Panc1 (cell line): ENCODE measurements at regions not wholly inside any gene's neighbourhood (a gene's known extent, or its start where the extent isn't known, plus 50 kb on each side); places are given as distances from the start of the nearest gene placed in this dataset.

Experiments
- ATAC-seq: fragments of 200-7000 bp; cut with Tn5 transposase; 2 replicates; pipeline ENCODE4 v1.9.1; 2020; ENCODE audit warnings: mild to moderate bottlenecking, moderate library complexity
- BruUV-seq: library from RNA; stranded (reverse); fragments of 400-500 nt; replicated peaks from 2 replicates; lab custom pipeline; 2021; lab: Mats Ljungman, UMichigan
- CTCF ChIA-PET: fragments of 300-600 bp; sonication (Branson Sonifier 250); formaldehyde crosslinking; loops from one replicate; lab custom pipeline; 2022; ENCODE audit warnings: antibody characterized with exemption; lab: Charles Lee
- POLR2A ChIA-PET: fragments of 300-600 bp; sonication (Branson Sonifier 250); formaldehyde crosslinking; loops from one replicate; lab custom pipeline; 2022; ENCODE audit warnings: antibody characterized with exemption; lab: Charles Lee
- DNase-seq: peaks from one replicate; pipeline ENCODE4 v3.0.0-alpha.2; 2010; ENCODE audit warnings: low read depth, low spot score
- H3K27ac ChIP-seq: 2 replicates; pipeline ENCODE4 v1.5.1; 2011; ENCODE audit warnings: mild to moderate bottlenecking, low read length, inconsistent platforms
- H3K27me3 ChIP-seq: fragments of 200-500 bp; sonication (Bioruptor generic); 2 replicates; pipeline ENCODE4 v1.6.0; 2014; ENCODE audit warnings: low read length, inconsistent platforms; ENCODE audit not compliant: control insufficient read depth, insufficient read depth
- H3K36me3 ChIP-seq: fragments of 200-500 bp; sonication (Bioruptor generic); 2 replicates; pipeline ENCODE4 v1.5.1; 2014; ENCODE audit warnings: inconsistent platforms, mild to moderate bottlenecking, low read length, moderate library complexity; ENCODE audit not compliant: control insufficient read depth, insufficient read depth
- H3K4me1 ChIP-seq: 2 replicates; pipeline ENCODE4 v1.5.1; 2011; ENCODE audit warnings: inconsistent platforms, mild to moderate bottlenecking, low read length, moderate library complexity; ENCODE audit not compliant: control insufficient read depth, insufficient read depth
- H3K4me3 ChIP-seq, 2 experiments: 2 replicates each; pipeline ENCODE4 v1.5.1; 2011 to 2012; ENCODE audit warnings: low read depth in 2 of 2, low read length in 2 of 2, mild to moderate bottlenecking in 2 of 2, inconsistent platforms in 1 of 2, moderate library complexity in 1 of 2
- H3K9me3 ChIP-seq: fragments of 200-500 bp; sonication (Bioruptor generic); 2 replicates; pipeline ENCODE4 v1.5.1; 2014; ENCODE audit warnings: low read depth, mild to moderate bottlenecking, inconsistent platforms, low read length, moderate library complexity; ENCODE audit not compliant: control insufficient read depth, insufficient read depth
- POLR2AphosphoS5 ChIP-seq: IDR thresholded peaks from 2 replicates; pipeline ENCODE4 v1.6.1; 2012; ENCODE audit warnings: mild to moderate bottlenecking, low read depth, low read length, moderate library complexity
- SIN3A ChIP-seq: IDR thresholded peaks from 2 replicates; pipeline ENCODE4 v1.6.1; 2012; ENCODE audit warnings: low read depth, mild to moderate bottlenecking, low read length, moderate library complexity, borderline replicate concordance; ENCODE audit not compliant: insufficient read depth
- TCF7L2 ChIP-seq: IDR thresholded peaks from 2 replicates; pipeline ENCODE4 v1.6.1; 2011; ENCODE audit warnings: mild to moderate bottlenecking, low read depth, low read length, inconsistent platforms
- in situ Hi-C: cut with HindIII; loops from 2 replicates; pipeline ENCODE4 v1.10.0; 2016; ENCODE audit warnings: low sequenced_read_pairs, low pct_unique_long_range_greater_than_20kb
- intact Hi-C: fragments of 100-400 bp; cut with micrococcal nuclease; formaldehyde crosslinking; loops from one replicate; pipeline ENCODE4 v1.10.0; 2022; ENCODE audit not compliant: unreplicated experiment
- TF ChIP-seq, protein P1 (sequence below), 2 experiments: IDR thresholded peaks; 2 replicates each; pipeline ENCODE4 v1.6.1; 2011 to 2012; ENCODE audit warnings: low read depth in 2 of 2, control low read depth in 1 of 2, low read length in 1 of 2, mild to moderate bottlenecking in 1 of 2, moderate library complexity in 1 of 2; ENCODE audit not compliant: insufficient read depth in 1 of 2
- TF ChIP-seq, protein P2 (sequence below): fragments of 450-650 bp; IDR thresholded peaks from 2 replicates; pipeline ENCODE4 v1.5.1; 2017; ENCODE audit warnings: mild to moderate bottlenecking

DNA sequence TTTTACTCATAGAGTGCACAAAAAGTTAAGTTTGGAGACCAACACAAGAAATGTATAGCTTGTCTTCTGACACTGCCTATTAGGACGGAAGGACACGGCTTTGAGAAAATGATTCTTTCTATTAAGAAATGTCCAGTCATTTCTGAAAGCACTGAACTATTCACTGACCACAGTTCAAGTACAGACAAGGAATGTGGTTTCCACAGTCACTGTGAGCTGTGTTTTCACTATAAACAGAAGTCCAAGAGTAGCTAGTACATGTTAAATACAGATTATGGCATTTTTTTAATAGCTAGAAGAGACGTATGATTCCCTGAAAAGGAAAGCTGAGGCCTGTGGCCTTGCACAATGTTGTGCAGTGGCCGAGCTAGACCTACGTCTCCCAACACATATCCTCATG lies 115.1 kb upstream of the GPM6A start:
- no peak for ATAC-seq
- no TSS peak for BruUV-seq

DNA sequence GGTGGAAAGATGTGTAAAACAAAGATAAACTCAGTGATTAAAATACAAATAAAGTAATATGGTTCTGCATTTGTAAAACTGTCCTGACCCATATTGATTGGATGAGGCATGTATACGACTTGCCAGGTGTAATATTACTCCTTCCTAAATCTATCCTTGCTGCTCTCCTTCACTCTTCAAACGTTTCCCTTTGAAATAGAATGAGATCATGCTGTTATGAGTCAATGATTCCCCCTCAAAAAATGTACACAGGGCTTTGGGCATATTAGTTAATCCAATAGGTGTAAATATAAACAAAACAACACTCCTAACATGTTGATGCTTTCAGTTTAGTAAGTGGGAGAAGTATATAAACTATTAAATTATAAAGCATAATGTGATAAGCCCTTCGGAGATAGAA lies 117.4 kb upstream of the GPM6A start:
- intact Hi-C loops (no loop called here), in situ Hi-C loops (no loop called here)
- POLR2A ChIA-PET: no interaction called here
- no peak overlapping the region for H3K4me3 ChIP-seq
- no peaks in the 10 kb centered on the region for H3K9me3 ChIP-seq
- no peaks in the 10 kb centered on the region for H3K4me1 ChIP-seq
- no peaks in the 10 kb centered on the region for H3K27me3 ChIP-seq
- no peak overlapping the region for H3K27ac ChIP-seq
- DNase-seq: no peak
- no peaks in the 10 kb centered on the region for H3K36me3 ChIP-seq
- CTCF ChIA-PET: no interaction called here
- ATAC-seq: no peak
- no TSS peak for BruUV-seq
- TF ChIP-seq TCF7L2 (no peak), SIN3A (no peak), POLR2AphosphoS5 (no peak)
- TF ChIP-seq, protein P1, sequence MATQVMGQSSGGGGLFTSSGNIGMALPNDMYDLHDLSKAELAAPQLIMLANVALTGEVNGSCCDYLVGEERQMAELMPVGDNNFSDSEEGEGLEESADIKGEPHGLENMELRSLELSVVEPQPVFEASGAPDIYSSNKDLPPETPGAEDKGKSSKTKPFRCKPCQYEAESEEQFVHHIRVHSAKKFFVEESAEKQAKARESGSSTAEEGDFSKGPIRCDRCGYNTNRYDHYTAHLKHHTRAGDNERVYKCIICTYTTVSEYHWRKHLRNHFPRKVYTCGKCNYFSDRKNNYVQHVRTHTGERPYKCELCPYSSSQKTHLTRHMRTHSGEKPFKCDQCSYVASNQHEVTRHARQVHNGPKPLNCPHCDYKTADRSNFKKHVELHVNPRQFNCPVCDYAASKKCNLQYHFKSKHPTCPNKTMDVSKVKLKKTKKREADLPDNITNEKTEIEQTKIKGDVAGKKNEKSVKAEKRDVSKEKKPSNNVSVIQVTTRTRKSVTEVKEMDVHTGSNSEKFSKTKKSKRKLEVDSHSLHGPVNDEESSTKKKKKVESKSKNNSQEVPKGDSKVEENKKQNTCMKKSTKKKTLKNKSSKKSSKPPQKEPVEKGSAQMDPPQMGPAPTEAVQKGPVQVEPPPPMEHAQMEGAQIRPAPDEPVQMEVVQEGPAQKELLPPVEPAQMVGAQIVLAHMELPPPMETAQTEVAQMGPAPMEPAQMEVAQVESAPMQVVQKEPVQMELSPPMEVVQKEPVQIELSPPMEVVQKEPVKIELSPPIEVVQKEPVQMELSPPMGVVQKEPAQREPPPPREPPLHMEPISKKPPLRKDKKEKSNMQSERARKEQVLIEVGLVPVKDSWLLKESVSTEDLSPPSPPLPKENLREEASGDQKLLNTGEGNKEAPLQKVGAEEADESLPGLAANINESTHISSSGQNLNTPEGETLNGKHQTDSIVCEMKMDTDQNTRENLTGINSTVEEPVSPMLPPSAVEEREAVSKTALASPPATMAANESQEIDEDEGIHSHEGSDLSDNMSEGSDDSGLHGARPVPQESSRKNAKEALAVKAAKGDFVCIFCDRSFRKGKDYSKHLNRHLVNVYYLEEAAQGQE (IDR thresholded peaks at IDR 0.05; ENCODE audit: insufficient read depth in 1 of 2, low read depth in 2 of 2, low read length in 1 of 2): no peak
- TF ChIP-seq, protein P2, sequence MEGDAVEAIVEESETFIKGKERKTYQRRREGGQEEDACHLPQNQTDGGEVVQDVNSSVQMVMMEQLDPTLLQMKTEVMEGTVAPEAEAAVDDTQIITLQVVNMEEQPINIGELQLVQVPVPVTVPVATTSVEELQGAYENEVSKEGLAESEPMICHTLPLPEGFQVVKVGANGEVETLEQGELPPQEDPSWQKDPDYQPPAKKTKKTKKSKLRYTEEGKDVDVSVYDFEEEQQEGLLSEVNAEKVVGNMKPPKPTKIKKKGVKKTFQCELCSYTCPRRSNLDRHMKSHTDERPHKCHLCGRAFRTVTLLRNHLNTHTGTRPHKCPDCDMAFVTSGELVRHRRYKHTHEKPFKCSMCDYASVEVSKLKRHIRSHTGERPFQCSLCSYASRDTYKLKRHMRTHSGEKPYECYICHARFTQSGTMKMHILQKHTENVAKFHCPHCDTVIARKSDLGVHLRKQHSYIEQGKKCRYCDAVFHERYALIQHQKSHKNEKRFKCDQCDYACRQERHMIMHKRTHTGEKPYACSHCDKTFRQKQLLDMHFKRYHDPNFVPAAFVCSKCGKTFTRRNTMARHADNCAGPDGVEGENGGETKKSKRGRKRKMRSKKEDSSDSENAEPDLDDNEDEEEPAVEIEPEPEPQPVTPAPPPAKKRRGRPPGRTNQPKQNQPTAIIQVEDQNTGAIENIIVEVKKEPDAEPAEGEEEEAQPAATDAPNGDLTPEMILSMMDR: no peak

More for the DNA sequence above, 115.1 kb upstream of the GPM6A start:
- Histone ChIP-seq H3K9me3 (no peaks in the 10 kb centered on the region), H3K27ac (no peak overlapping the region), H3K4me1 (no peaks in the 10 kb centered on the region), H3K27me3 (no peaks in the 10 kb centered on the region), H3K4me3 (no peak overlapping the region), H3K36me3 (no peaks in the 10 kb centered on the region)
- intact Hi-C loops (no loop called here), in situ Hi-C loops (no loop called here)
- POLR2A ChIA-PET: no interaction called here
- no peak for DNase-seq
- CTCF ChIA-PET: no interaction called here
- TF ChIP-seq, protein P2: no peak
- no peak for TF ChIP-seq TCF7L2
- TF ChIP-seq SIN3A: no peak
- no peak for TF ChIP-seq POLR2AphosphoS5
- TF ChIP-seq, protein P1 (IDR thresholded peaks at IDR 0.05; ENCODE audit: insufficient read depth in 1 of 2, low read depth in 2 of 2, low read length in 1 of 2): no peak
